HG03095 (cell line): ENCODE measurements at regions not wholly inside any gene's neighbourhood (a gene's known extent, or its start where the extent isn't known, plus 50 kb on each side); places are given as distances from the start of the nearest gene placed in this dataset.
"Not testable (repeated sequence)": the region's sequence is repeated elsewhere in the genome, so short reads cannot be mapped to it uniquely, and the experiment has no call there.

ENCODE experiments used
- ATAC-seq: cut with Tn5 transposase; IDR thresholded peaks from one replicate; pipeline ENCODE4 v1.9.1; 2021; ENCODE audit warnings: moderate library complexity; ENCODE audit not compliant: unreplicated experiment

- ATAC-seq, result no peak
Measured at GRCh38 chr6:139473231-139473701, 98.8 kb upstream of the CITED2 start.

- ATAC-seq, result no peak
Measured at GRCh38 chr6:139472351-139473015, 98.0 kb upstream of the CITED2 start.

GRCh38 chr6:139470997-139471396 lies 96.5 kb upstream of the CITED2 start:
- no peak for ATAC-seq

DNA sequence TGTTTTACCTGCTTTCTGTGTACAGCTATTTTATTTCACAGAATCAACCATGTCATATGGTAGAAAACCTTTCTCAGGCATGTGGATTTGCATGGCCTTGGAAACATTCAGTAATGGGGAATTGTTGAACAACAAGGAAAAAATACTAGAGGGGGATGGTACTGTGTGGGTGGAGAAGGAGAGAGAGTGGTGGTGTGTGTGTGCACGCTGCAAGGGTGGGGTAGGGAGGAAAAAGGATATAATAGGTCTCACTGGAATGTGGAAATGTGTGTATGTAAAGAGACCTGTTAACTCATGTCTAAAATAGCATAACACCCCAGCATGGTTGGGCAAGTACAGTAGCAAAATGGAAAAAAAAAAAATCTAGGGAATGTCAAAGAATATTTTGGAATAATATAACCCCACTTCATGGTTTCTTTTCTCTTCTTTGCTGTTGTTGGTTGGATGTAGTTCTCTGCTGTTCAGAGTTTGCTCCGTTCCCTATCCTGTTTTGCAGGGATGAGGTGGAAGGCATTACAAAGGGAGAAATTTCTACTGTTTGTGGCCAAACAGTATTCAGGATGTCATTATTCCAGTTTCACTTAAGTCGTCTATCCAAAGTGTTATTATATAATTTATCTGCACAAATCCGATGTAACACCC lies 93.9 kb upstream of the CITED2 start:
- ATAC-seq, result no peak

GRCh38 chr6:139457476-139457875 lies 83.0 kb upstream of the CITED2 start:
- no peak for ATAC-seq

- ATAC-seq, result no peak
Measured at GRCh38 chr6:139452148-139452876, 77.9 kb upstream of the CITED2 start.

GRCh38 chr6:139449611-139450000 lies 75.2 kb upstream of the CITED2 start:
- no peak for ATAC-seq

DNA sequence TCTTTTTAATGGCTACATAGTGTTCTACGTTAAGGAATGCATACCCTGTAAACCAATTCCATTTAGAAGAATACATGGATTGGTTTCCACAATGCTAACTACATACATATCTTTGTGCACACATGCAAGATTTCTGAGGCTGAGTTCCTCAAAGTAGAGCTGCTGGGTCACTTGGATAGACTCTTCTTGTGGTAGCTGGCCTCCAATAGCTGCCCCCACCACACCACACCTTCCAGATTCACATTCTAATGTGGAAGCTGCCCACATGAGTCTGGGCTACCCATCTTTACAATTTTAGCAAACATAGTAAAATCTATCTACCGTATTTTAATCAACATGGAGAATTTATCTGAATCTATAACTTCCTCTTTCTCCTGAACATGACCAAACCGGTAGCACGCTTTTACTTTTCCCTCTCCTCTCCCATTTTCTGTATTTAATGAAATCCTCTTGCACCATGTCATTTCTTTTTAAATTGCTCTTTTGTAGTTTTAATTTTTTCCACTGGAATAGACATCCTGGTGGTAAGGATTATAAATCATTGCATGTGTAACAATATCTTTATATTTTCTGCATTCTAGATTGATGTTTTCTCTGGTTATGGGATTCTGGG lies 74.7 kb upstream of the CITED2 start:
- ATAC-seq, result no peak

DNA sequence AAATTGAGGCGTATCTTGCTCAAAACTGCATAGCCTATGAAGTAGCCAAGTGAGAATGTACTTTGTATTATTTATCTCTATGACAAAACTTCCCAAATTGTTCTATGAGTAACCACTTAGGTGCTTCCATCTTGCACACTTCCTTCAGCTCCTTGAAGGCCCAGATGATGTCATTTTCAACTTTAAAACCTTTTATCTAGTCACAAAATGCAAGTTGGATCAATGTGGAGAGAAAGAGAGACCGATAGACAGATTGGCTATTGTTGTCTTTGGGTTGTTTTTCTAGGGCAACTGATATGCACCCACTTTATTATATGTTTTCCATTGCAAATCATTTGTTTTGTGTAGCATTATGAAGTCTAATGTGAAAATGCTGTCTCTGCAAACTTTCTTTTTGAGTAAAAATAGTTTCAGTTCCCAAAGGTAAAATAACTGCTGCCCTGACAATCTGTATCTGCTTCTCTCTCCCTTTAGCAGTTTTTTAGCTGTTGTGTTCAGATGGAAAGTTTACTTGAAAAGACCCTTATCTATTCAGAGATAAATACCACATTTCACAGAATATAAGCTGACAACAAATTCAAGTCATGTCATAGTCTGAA lies 73.7 kb upstream of the CITED2 start:
- ATAC-seq, result peak; percentile 84

DNA sequence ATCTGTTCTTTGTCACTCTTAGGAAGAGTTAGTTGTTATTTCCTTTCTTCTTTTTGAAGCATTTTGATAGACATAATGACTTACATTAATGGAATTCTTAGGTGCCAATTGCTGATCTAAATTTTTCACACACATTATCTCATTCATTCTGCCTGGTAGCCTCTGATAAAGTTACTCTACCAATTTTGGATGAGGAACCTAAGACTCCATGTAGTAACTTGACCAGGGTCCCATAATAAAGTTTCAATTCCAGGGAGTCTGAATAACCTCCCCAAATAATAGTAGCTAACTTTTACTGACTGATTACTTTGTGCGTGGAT lies 73.2 kb upstream of the CITED2 start:
- no peak for ATAC-seq

DNA sequence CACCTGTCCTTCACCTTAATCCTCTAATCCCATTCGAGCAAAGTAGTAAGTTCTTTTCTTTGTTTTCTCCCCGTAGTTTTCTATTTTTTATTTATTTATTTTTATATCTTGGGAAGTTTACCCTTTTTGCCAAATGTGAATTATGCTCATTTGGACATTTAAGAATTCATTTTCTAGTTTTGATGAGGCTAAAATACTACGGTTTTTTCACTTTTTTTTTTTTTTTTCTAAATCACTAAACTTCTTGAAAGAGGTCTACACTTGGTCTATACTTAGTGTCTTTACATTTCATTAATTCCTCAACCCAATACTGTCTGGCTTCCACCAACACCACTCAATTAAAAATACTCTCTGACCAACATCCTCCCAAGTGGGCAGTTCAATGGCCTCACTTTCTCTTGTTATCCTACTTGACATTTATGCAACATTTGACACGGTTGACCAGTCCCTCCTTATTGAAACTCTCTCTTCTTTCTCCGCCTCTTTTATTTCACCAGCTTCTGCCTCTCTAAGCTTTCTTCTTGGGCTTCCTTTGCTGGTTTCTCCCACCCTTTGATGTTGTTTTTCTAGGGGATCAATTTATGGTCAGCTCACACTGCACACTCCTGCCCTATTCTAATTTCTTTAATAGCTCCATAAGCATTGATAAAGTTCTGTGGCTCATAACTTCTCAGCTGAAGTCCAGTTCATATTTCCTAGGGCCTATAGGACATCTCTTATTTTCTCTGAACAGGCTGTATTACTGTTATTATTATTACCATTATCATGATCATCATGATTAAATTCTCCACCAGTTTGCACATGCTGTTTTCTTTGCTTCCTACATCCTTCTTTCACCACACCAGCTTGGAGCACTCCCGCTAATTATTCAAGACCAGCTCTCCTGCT lies 72.6 kb upstream of the CITED2 start:
- no peak for ATAC-seq

DNA sequence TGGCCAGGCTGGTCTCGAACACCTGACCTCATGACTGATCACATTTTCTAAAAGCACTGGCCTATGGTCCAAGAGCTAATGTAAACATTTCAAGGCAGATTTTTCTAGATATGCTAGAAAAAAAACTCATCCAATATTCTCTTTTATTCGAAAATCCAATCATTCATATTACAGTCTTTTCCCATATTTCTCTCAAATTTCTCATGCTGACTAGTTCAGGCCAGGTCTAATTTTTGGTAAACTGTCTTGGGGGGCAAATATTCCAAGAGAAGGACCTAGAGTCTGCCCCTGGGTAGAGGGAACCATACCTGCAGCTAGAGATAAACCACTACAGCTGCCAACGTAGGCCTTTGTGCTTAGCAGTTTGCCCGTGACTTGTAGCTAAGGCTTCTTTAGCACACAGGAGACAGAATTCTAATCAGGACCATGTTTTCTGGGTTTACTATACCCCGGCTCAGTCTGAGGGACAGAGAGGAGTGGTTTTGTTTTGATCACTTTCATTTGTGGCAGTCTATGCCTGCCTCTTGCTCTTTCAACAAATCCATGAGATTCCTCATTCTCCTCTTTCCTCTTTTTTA lies 71.8 kb upstream of the CITED2 start:
- no peak for ATAC-seq

DNA sequence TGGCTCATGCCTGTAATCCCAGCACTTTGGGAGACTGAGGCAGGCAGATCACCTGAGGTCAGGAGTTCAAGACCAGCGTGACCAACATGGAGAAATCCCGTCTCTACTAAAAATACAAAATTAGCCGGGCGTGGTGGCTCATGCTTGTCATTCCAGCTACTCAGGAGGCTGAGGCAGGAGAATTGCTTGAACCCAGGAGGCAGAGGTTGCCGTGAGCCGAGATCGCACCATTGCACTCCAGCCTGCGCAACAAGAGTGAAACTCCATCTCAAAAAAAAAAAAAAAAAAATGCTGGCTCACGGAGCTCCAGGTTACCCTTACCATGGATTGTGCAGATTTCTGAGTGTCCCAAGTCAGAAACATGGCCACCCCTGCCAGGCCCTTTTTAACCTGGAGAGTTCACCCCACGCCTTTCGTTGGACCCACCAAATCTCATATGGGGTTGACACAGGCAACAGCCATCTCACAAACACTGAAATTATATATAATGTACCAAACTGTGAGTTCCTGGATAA lies 69.9 kb upstream of the CITED2 start:
- not testable (repeated sequence) for ATAC-seq

GRCh38 chr6:139443231-139444112 lies 69.0 kb upstream of the CITED2 start:
- no peak for ATAC-seq

GRCh38 chr6:139442188-139442671 lies 67.8 kb upstream of the CITED2 start:
- no peak for ATAC-seq

GRCh38 chr6:139439349-139439748 lies 64.9 kb upstream of the CITED2 start:
- ATAC-seq, result no peak

DNA sequence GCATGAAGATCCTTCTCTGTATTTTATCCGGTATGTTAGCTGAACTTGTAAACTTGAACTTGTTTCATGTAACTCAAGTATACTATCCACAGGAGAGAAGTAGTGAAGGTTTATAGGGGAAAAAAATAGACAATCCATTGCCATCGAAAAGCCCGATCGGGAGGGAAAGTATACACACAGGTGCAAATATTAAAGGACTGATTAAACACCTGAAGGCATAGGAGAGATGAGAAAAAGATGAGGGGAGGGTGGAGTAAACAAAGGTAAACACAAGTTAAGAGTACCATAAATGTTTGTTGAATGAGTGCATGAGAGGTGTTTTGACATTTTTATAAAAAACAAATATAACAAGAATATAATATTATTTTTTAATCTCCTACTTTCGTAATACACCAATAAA lies 64.3 kb upstream of the CITED2 start:
- ATAC-seq, result no peak

DNA sequence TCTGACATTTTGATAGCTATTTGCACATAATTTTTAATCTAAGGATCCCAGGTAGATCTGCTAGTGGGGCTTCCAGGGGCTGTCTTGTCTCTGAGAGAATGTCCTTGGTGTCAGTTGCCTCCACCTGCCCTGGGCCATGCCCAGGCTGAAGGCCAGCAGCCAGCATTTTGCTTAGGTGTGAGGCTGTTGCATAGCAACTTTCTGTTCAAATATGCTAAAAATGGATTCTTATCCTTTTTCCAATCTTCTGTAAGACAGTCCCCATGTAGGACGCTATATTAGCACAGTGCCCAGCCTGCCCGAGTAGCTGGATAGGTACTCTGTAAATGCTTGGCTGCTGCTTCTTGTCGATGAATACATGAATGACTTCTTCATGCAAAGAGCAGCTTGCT lies 62.5 kb upstream of the CITED2 start:
- ATAC-seq, result no peak
